ENCODE measurements at regions not wholly inside any gene's neighbourhood (a gene's known extent, or its start where the extent isn't known, plus 50 kb on each side); places are given as distances from the start of the nearest gene placed in this dataset.

DNA sequence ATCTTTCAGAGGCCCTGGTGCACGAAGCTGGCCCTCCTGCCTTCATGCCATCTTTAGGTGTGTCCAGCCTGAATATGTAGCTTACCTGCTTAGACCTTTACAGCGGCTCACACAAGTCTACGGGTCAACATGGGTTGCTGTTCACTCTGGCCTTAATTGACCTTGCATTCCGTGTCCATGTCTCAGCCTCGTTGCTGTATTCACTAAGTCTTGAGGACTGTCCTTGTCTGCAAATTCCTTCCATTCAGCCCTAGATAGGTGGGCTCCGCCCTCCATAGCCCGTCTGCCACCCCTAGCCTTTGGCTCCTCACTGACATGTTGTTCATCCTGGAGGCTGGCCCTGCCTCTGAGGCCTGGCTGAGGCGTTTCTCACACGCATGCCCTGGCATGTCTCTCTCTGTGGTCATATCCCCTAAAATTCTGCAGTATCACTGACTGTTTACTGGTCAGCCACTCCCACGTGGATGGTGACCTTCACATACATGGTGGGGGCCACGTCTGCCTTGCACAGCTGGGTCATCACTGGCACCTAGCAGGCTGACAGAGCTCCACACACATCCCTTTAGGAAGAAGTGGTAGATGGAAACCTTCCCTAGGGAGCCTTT is 394.1 kb upstream of the MKI67 start:
- TF ChIP-seq, protein P1, sequence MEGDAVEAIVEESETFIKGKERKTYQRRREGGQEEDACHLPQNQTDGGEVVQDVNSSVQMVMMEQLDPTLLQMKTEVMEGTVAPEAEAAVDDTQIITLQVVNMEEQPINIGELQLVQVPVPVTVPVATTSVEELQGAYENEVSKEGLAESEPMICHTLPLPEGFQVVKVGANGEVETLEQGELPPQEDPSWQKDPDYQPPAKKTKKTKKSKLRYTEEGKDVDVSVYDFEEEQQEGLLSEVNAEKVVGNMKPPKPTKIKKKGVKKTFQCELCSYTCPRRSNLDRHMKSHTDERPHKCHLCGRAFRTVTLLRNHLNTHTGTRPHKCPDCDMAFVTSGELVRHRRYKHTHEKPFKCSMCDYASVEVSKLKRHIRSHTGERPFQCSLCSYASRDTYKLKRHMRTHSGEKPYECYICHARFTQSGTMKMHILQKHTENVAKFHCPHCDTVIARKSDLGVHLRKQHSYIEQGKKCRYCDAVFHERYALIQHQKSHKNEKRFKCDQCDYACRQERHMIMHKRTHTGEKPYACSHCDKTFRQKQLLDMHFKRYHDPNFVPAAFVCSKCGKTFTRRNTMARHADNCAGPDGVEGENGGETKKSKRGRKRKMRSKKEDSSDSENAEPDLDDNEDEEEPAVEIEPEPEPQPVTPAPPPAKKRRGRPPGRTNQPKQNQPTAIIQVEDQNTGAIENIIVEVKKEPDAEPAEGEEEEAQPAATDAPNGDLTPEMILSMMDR (IDR thresholded peaks at IDR 0.05): no peak
- TF ChIP-seq POLR2A (IDR thresholded peaks at IDR 0.05): no peak
